WTC11 (cell line): ENCODE measurements at regions not wholly inside any gene's neighbourhood (a gene's known extent, or its start where the extent isn't known, plus 50 kb on each side); places are given as distances from the start of the nearest gene placed in this dataset.
"Not testable (repeated sequence)": the region's sequence is repeated elsewhere in the genome, so short reads cannot be mapped to it uniquely, and the experiment has no call there.

ENCODE experiments used
- ATAC-seq: fragments of 200-7000 bp; cut with Tn5 transposase; 2 replicates; pipeline ENCODE4 v1.10.0; 2021; ENCODE audit warnings: mild to moderate bottlenecking, moderate library complexity
- CTCF ChIA-PET: fragments of 300-600 bp; sonication (Branson Sonifier 250); formaldehyde crosslinking; loops from one replicate; lab custom pipeline; 2021; ENCODE audit warnings: antibody characterized with exemption; lab: Charles Lee
- POLR2A ChIA-PET: fragments of 350-600 bp; sonication (Branson Sonifier 250); formaldehyde crosslinking; loops from one replicate; lab custom pipeline; 2021; ENCODE audit warnings: antibody characterized with exemption; lab: Charles Lee
- DNase-seq: peaks from one replicate; pipeline ENCODE4 v3.0.0; 2021; ENCODE audit warnings: low spot score
- H3K27ac Mint-ChIP-seq: 2 replicates; pipeline ENCODE4 v1.8.0; 2021; ENCODE audit warnings: mixed read lengths
- H3K27me3 Mint-ChIP-seq: 2 replicates; pipeline ENCODE4 v1.8.0; 2021; ENCODE audit warnings: low read depth, mild to moderate bottlenecking, moderate library complexity, mixed read lengths
- H3K36me3 Mint-ChIP-seq: 2 replicates; pipeline ENCODE4 v1.8.0; 2021; ENCODE audit warnings: mixed read lengths
- H3K4me1 Mint-ChIP-seq: 2 replicates; pipeline ENCODE4 v1.8.0; 2022; ENCODE audit warnings: mixed read lengths
- H3K4me3 Mint-ChIP-seq: 2 replicates; pipeline ENCODE4 v1.8.0; 2021; ENCODE audit warnings: mild to moderate bottlenecking, moderate library complexity, mixed read lengths
- H3K9me3 Mint-ChIP-seq: 2 replicates; pipeline ENCODE4 v1.8.0; 2021; ENCODE audit warnings: mixed read lengths
- CREB1 ChIP-seq: sonication (generic); formaldehyde crosslinking; IDR thresholded peaks from 2 replicates; pipeline ENCODE4 v1.8.0; 2023; ENCODE audit warnings: mild to moderate bottlenecking, missing genetic modification reagents
- CREM ChIP-seq: sonication (generic); formaldehyde crosslinking; IDR thresholded peaks from 2 replicates; pipeline ENCODE4 v1.8.1; 2022; ENCODE audit warnings: mild to moderate bottlenecking, missing genetic modification reagents, moderate library complexity
- ESRRA ChIP-seq: sonication (generic); formaldehyde crosslinking; IDR thresholded peaks from 2 replicates; pipeline ENCODE4 v1.8.1; 2022; ENCODE audit warnings: mild to moderate bottlenecking, missing genetic modification reagents, borderline replicate concordance
- ETV6 ChIP-seq: sonication (generic); formaldehyde crosslinking; IDR thresholded peaks from 2 replicates; pipeline ENCODE4 v1.8.1; 2022; ENCODE audit warnings: mild to moderate bottlenecking, missing genetic modification reagents
- GRHL2 ChIP-seq: fragments of 250-450 bp; sonication (Bioruptor Pico); IDR thresholded peaks from 2 replicates; pipeline ENCODE4 v1.8.0; 2022; ENCODE audit warnings: mild to moderate bottlenecking, moderate library complexity; ENCODE audit not compliant: insufficient replicate concordance, severe bottlenecking
- HMGA2 ChIP-seq: fragments of 250-450 bp; sonication (Bioruptor Pico); IDR thresholded peaks from 2 replicates; pipeline ENCODE4 v1.4.0; 2021; ENCODE audit warnings: mild to moderate bottlenecking, moderate library complexity
- JUN ChIP-seq: sonication (generic); formaldehyde crosslinking; IDR thresholded peaks from 2 replicates; pipeline ENCODE4 v1.8.0; 2023; ENCODE audit warnings: mild to moderate bottlenecking, missing genetic modification reagents
- MLX ChIP-seq: sonication (generic); formaldehyde crosslinking; IDR thresholded peaks from 2 replicates; pipeline ENCODE4 v1.8.1; 2023; ENCODE audit warnings: mild to moderate bottlenecking, missing genetic modification reagents, moderate library complexity
- NFYB ChIP-seq: sonication (generic); formaldehyde crosslinking; conservative IDR thresholded peaks from 2 replicates; pipeline ENCODE4 v1.8.0; 2022; ENCODE audit warnings: low read depth, missing genetic modification reagents
- NR2C2 ChIP-seq: sonication (generic); formaldehyde crosslinking; IDR thresholded peaks from 2 replicates; pipeline ENCODE4 v1.8.0; 2022; ENCODE audit warnings: mild to moderate bottlenecking, missing genetic modification reagents
- NR3C1 ChIP-seq: sonication (generic); formaldehyde crosslinking; conservative IDR thresholded peaks from 2 replicates; pipeline ENCODE4 v1.8.1; 2023; ENCODE audit warnings: low read depth, mild to moderate bottlenecking, missing genetic modification reagents
- OVOL2 ChIP-seq: fragments of 250-450 bp; sonication (Bioruptor Pico); IDR thresholded peaks from 2 replicates; pipeline ENCODE4 v1.9.0; 2021; ENCODE audit warnings: mild to moderate bottlenecking, borderline replicate concordance
- SOX15 ChIP-seq: fragments of 250-450 bp; sonication (Bioruptor Pico); IDR thresholded peaks from 2 replicates; pipeline ENCODE4 v1.9.0; 2021; ENCODE audit warnings: mild to moderate bottlenecking
- STAT6 ChIP-seq: sonication (generic); formaldehyde crosslinking; conservative IDR thresholded peaks from 2 replicates; pipeline ENCODE4 v1.8.1; 2023; ENCODE audit warnings: mild to moderate bottlenecking, low read depth, missing genetic modification reagents, moderate library complexity
- USF1 ChIP-seq: sonication (generic); formaldehyde crosslinking; IDR thresholded peaks from 2 replicates; pipeline ENCODE4 v1.8.0; 2022; ENCODE audit warnings: mild to moderate bottlenecking, missing genetic modification reagents
- ZMAT4 ChIP-seq: fragments of 250-450 bp; sonication (Bioruptor Pico); IDR thresholded peaks from 2 replicates; pipeline ENCODE4 v1.9.0; 2021; ENCODE audit warnings: mild to moderate bottlenecking
- ZNF396 ChIP-seq: fragments of 250-450 bp; sonication (Bioruptor Pico); IDR thresholded peaks from 2 replicates; pipeline ENCODE4 v1.8.0; 2021; ENCODE audit warnings: mild to moderate bottlenecking, moderate library complexity, borderline replicate concordance
- ZNF416 ChIP-seq: fragments of 250-450 bp; sonication (Bioruptor Pico); IDR thresholded peaks from 2 replicates; pipeline ENCODE4 v1.9.0; 2021; ENCODE audit warnings: mild to moderate bottlenecking, inconsistent platforms
- ZNF512 ChIP-seq: sonication (generic); formaldehyde crosslinking; IDR thresholded peaks from 2 replicates; pipeline ENCODE4 v1.8.1; 2022; ENCODE audit warnings: missing genetic modification reagents, borderline replicate concordance
- ZNF671 ChIP-seq: fragments of 250-450 bp; sonication (Bioruptor Pico); IDR thresholded peaks from 2 replicates; pipeline ENCODE4 v1.8.0; 2021; ENCODE audit warnings: mild to moderate bottlenecking

GRCh38 chr6:141829566-141830360, 303.0 kb upstream of the GJE1 start:
- H3K4me3 Mint-ChIP-seq = no peak overlapping the region
- peaks cover 5% of the 10 kb centered on the region for H3K36me3 Mint-ChIP-seq
- H3K27me3 Mint-ChIP-seq = no peaks in the 10 kb centered on the region
- peaks cover 50% of the 10 kb centered on the region for H3K4me1 Mint-ChIP-seq
- H3K9me3 Mint-ChIP-seq = peaks cover 17% of the 10 kb centered on the region
- TF ChIP-seq NR2C2 (no peak), CREB1 (CRISPR knock-in tag) (no peak), ZNF671 (no peak)
- TF ChIP-seq, all 79 proteins: peak for 0
- ATAC-seq = peak; percentile 92
- H3K27ac Mint-ChIP-seq = peak overlapping the region; percentile 77
- ChIA-PET CTCF (no interaction called here), POLR2A (no interaction called here)
- DNase-seq = peak; percentile 33

- CTCF ChIA-PET = no interaction called here
- Mint-ChIP-seq H3K4me1 (peaks cover 9% of the 10 kb centered on the region), H3K27me3 (no peaks in the 10 kb centered on the region; the same call in 1 of the 2 replicates), H3K36me3 (peaks cover 24% of the 10 kb centered on the region), H3K4me3 (no peak overlapping the region), H3K27ac (no peak overlapping the region), H3K9me3 (peaks cover 33% of the 10 kb centered on the region)
- POLR2A ChIA-PET = no interaction called here
- ATAC-seq (no peak), DNase-seq (no peak)
- TF ChIP-seq GRHL2 (CRISPR knock-in tag) = no peak
- TF ChIP-seq ESRRA (CRISPR knock-in tag) = no peak
- TF ChIP-seq SOX15 = no peak
- TF ChIP-seq ETV6 = no peak
- no peak for TF ChIP-seq ZNF512
- TF ChIP-seq HMGA2 (CRISPR knock-in tag) = no peak
- no peak for TF ChIP-seq ZMAT4 (CRISPR knock-in tag)
Measured at GRCh38 chr6:141824350-141824749, 308.4 kb upstream of the GJE1 start.

GRCh38 chr6:141815039-141815438, 317.7 kb upstream of the GJE1 start:
- H3K36me3 Mint-ChIP-seq, CTCF ChIA-PET, ATAC-seq, H3K27me3 Mint-ChIP-seq, H3K27ac Mint-ChIP-seq, POLR2A ChIA-PET, H3K9me3 Mint-ChIP-seq: not testable (repeated sequence)
- Mint-ChIP-seq H3K4me3 (peak overlapping the region; percentile 45), H3K4me1 (peaks cover 23% of the 10 kb centered on the region)
- DNase-seq = peak; percentile 21

- no peak for ATAC-seq
- Mint-ChIP-seq H3K9me3 (no peaks in the 10 kb centered on the region), H3K27me3 (no peaks in the 10 kb centered on the region), H3K36me3 (no peaks in the 10 kb centered on the region), H3K4me3 (no peak overlapping the region), H3K27ac (no peak overlapping the region), H3K4me1 (peaks cover 39% of the 10 kb centered on the region)
- DNase-seq = no peak
- no peak for TF ChIP-seq ZNF396
- no peak for TF ChIP-seq USF1
- no peak for TF ChIP-seq JUN
- no peak for TF ChIP-seq ZNF416
- TF ChIP-seq NR3C1 (CRISPR knock-in tag) = no peak
- no peak for TF ChIP-seq ETV6
- TF ChIP-seq STAT6 = no peak
- TF ChIP-seq MLX (CRISPR knock-in tag) = no peak
- TF ChIP-seq NR2C2 = no peak
- TF ChIP-seq CREM (CRISPR knock-in tag) = no peak
- no peak for TF ChIP-seq NFYB
- no peak for TF ChIP-seq OVOL2 (CRISPR knock-in tag)
- ChIA-PET CTCF (interaction anchor here (1.4 kb wide), 1 partner anchor 21 kb away, joined by 3 read pairs; no protein-coding TSS in a partner anchor), POLR2A (no interaction called here)
Measured at GRCh38 chr6:141809901-141810300, 322.8 kb upstream of the GJE1 start.
